Subcutaneous abdominal adipose tissue (tissue), 5 donors: ENCODE measurements at regions not wholly inside any gene's neighbourhood (a gene's known extent, or its start where the extent isn't known, plus 50 kb on each side); places are given as distances from the start of the nearest gene placed in this dataset.

Experiments
- H3K27ac ChIP-seq: one replicate; pipeline ENCODE4 v1.7.0; 2013; ENCODE audit warnings: low read depth, mild to moderate bottlenecking, inconsistent platforms, low read length, moderate library complexity
- H3K27me3 ChIP-seq, 5 donors: one replicate each; pipeline ENCODE4 v1.7.0; 2013; ENCODE audit warnings: low read length in 5 of 5, inconsistent platforms in 1 of 5; ENCODE audit not compliant: control insufficient read depth in 5 of 5, insufficient read depth in 4 of 5
- H3K36me3 ChIP-seq, 5 donors: one replicate each; pipeline ENCODE4 v1.7.0; 2013; ENCODE audit warnings: low read length in 5 of 5; ENCODE audit not compliant: control insufficient read depth in 5 of 5, insufficient read depth in 5 of 5
- H3K4me1 ChIP-seq, 5 donors: one replicate each; pipeline ENCODE4 v1.7.0; 2013; ENCODE audit warnings: low read length in 5 of 5, mild to moderate bottlenecking in 3 of 5, moderate library complexity in 1 of 5; ENCODE audit not compliant: control insufficient read depth in 5 of 5, insufficient read depth in 5 of 5
- H3K4me3 ChIP-seq, 5 donors: one replicate each; pipeline ENCODE4 v1.7.0; 2013; ENCODE audit warnings: low read length in 5 of 5, low read depth in 1 of 5
- H3K9ac ChIP-seq, 5 donors: one replicate each; pipeline ENCODE4 v1.7.0; 2013; ENCODE audit warnings: low read length in 5 of 5, mild to moderate bottlenecking in 4 of 5, moderate library complexity in 3 of 5
- H3K9me3 ChIP-seq, 5 donors: one replicate each; pipeline ENCODE4 v1.7.0; 2013; ENCODE audit warnings: low read length in 5 of 5; ENCODE audit not compliant: control insufficient read depth in 5 of 5
- donor health status: healthy.
- donor health status: healthy.
- donor health status: healthy.
- donor health status: healthy.
- donor health status: healthy.

GRCh38 chr16:64830653-64831052 is 291.2 kb downstream of the CDH11 start:
- Histone ChIP-seq H3K27me3 (no peaks in the 10 kb centered on the region), H3K9me3 (peaks cover 0 to 9% (median 3%) of the 10 kb centered on the region in 5 donors), H3K27ac (no peak overlapping the region), H3K9ac (no peak overlapping the region), H3K36me3 (no peaks in the 10 kb centered on the region), H3K4me3 (no peak overlapping the region), H3K4me1 (no peaks in the 10 kb centered on the region)

- no peak overlapping the region for H3K27ac ChIP-seq
These were observed 292.2 kb downstream of the CDH11 start for GRCh38 chr16:64829678-64830077.

GRCh38 chr16:64826374-64826773 is 295.5 kb downstream of the CDH11 start:
- Histone ChIP-seq H3K9ac (no peak overlapping the region), H3K4me1 (no peaks in the 10 kb centered on the region), H3K27me3 (no peaks in the 10 kb centered on the region), H3K9me3 (peaks cover 0 to 7% (median 4%) of the 10 kb centered on the region in 5 donors), H3K36me3 (no peaks in the 10 kb centered on the region), H3K4me3 (no peak overlapping the region), H3K27ac (no peak overlapping the region)

More at GRCh38 chr16:64829678-64830077, 292.2 kb downstream of the CDH11 start:
- Histone ChIP-seq H3K36me3 (no peaks in the 10 kb centered on the region), H3K4me3 (no peak overlapping the region), H3K4me1 (no peaks in the 10 kb centered on the region), H3K27me3 (no peaks in the 10 kb centered on the region), H3K9ac (no peak overlapping the region), H3K9me3 (peaks cover 0 to 9% (median 7%) of the 10 kb centered on the region in 5 donors)

DNA sequence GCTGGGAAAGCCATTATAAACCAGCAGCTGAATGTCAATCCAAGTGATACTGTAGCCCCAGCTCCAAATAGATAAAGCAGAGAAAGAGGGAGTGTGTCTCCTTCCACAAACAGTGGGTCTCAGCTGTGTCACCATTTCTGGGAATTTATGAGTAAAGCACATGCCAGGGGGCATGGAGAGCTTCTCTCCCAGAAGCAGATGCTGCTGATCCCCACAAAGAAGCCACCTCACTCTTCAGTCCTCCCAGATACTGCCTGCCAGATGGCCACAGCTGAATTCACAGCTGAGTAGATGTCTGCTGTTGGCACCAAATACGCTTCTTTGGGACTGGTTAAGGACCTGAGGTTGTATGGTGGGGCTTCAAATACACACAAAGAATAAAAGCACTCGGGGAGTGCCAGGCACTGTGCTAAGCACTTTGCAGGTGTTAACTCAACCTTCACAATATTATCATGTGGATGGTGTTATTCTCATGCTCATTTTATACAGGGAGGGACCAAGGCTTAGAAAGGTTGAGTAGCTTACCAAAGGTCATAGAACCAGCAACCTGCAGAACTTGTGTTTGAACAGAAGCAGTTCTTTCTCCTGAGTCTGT is 298.3 kb downstream of the CDH11 start:
- H3K27ac ChIP-seq: no peak overlapping the region
- H3K4me3 ChIP-seq: no peak overlapping the region
- H3K27me3 ChIP-seq: no peaks in the 10 kb centered on the region
- no peaks in the 10 kb centered on the region for H3K4me1 ChIP-seq
- H3K36me3 ChIP-seq: no peaks in the 10 kb centered on the region
- H3K9ac ChIP-seq: no peak overlapping the region
- peaks cover 0 to 7% (median 4%) of the 10 kb centered on the region in 5 donors for H3K9me3 ChIP-seq

DNA sequence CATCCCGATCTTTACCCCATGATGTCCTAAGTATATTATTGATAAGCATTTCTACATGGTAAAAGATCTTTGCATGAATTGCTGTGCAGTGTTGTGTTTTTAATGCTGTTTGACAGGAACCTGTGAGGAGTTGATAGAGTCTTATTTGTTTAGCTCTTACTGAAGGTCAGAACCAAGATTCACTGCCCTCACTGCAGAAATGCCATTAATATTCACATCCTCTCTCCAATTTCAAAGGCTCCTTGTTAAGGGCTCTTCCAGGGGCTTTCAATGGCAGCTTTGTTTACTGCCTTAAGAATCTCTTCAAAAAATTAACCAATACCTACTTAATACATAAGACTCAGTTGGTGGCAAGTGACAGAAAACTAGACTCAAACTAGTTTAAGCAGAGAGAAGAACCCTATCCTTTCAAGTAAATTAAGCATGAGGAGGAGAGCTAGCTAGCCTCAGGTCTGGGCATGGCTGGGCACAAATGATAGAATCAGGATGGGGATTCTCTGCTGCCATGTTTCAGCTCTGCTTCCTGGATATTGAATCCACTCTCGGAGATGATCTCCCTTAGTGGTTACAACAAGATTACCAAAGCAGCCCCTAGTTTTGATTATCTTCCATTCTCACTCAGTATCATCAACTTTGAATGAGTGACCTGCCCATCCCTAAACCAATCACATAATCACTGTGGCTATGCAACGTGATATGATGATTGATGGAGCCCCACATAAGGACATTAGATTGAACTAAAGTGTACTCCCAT is 311.8 kb downstream of the CDH11 start:
- no peak overlapping the region for H3K4me3 ChIP-seq
- no peaks in the 10 kb centered on the region for H3K36me3 ChIP-seq
- H3K27me3 ChIP-seq: no peaks in the 10 kb centered on the region
- H3K9me3 ChIP-seq: no peaks in the 10 kb centered on the region
- no peaks in the 10 kb centered on the region for H3K4me1 ChIP-seq
- H3K27ac ChIP-seq: no peak overlapping the region
- no peak overlapping the region for H3K9ac ChIP-seq

GRCh38 chr16:64808474-64808873 is 313.4 kb downstream of the CDH11 start:
- H3K9me3 ChIP-seq: no peaks in the 10 kb centered on the region
- H3K36me3 ChIP-seq: no peaks in the 10 kb centered on the region
- H3K4me1 ChIP-seq: no peaks in the 10 kb centered on the region
- no peak overlapping the region for H3K4me3 ChIP-seq
- H3K9ac ChIP-seq: no peak overlapping the region
- no peak overlapping the region for H3K27ac ChIP-seq
- H3K27me3 ChIP-seq: no peaks in the 10 kb centered on the region

DNA sequence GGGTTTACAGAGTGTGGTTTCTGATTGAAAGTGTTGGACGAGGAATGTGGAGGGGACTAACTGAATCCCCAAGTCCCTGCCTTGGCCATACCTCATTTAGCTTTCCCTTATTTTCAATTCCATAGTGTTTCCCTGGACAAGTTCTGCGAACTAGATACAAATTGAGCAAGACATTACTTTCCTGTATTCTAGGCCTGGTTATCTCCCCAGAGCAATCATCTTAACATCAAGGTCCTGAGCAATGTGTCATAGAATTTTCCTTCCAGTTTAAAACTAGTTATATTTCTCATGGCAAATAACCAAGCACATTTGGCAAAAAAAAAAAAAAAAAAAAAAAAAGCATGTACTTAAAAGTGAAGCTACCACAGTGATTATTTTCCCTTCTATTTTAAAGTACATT is 330.1 kb downstream of the CDH11 start:
- no peaks in the 10 kb centered on the region for H3K9me3 ChIP-seq
- H3K36me3 ChIP-seq: no peaks in the 10 kb centered on the region
- H3K27me3 ChIP-seq: no peaks in the 10 kb centered on the region
- no peak overlapping the region for H3K27ac ChIP-seq
- no peaks in the 10 kb centered on the region for H3K4me1 ChIP-seq
- no peak overlapping the region for H3K4me3 ChIP-seq
- H3K9ac ChIP-seq: no peak overlapping the region

DNA sequence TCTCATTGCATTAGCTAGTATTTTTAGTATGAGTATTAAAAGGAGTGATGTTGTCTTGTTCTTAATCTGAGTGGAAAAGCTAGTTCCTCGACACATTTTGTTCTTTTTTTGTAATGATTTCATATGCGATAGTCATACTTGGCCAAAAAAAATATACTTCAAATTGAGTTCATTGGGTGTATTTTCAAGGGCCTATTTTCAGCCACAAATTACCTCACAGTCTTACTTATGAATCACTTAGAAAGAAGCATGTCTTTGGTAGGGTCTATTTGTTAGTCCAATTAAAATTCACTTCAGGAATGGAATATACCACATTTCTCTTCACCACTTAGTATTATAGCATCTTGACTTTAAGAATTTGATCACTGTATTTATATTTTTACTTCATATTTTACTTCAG is 337.2 kb downstream of the CDH11 start:
- Histone ChIP-seq H3K27ac (no peak overlapping the region), H3K4me3 (no peak overlapping the region), H3K9ac (no peak overlapping the region), H3K36me3 (no peaks in the 10 kb centered on the region), H3K27me3 (no peaks in the 10 kb centered on the region), H3K4me1 (no peaks in the 10 kb centered on the region), H3K9me3 (no peaks in the 10 kb centered on the region)

GRCh38 chr16:64782484-64782883 is 339.4 kb downstream of the CDH11 start:
- no peaks in the 10 kb centered on the region for H3K4me1 ChIP-seq
- H3K27ac ChIP-seq: no peak overlapping the region
- no peaks in the 10 kb centered on the region for H3K36me3 ChIP-seq
- H3K4me3 ChIP-seq: no peak overlapping the region
- H3K27me3 ChIP-seq: no peaks in the 10 kb centered on the region
- peaks cover 0 to 2% (median 0%) of the 10 kb centered on the region in 5 donors for H3K9me3 ChIP-seq
- H3K9ac ChIP-seq: no peak overlapping the region

DNA sequence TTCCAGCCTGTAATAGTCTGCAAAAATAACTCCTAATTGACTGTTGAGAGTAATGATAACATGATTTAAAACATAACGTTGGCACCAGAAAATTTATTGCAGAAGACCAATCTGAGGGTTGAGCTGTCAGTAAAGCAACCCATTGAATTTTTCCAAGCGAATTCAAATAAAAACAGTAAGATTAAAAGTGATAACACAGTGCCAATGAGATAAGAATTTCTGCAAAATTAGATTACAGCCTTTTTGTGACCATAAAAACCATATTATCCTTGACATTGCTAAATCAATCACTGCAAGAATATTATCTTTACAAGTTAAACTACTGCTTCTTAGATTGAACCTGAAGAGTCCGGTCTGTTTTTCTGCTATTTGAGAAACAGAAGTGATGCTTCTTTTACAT is 341.4 kb downstream of the CDH11 start:
- no peak overlapping the region for H3K9ac ChIP-seq
- peaks cover 0 to 6% (median 0%) of the 10 kb centered on the region in 5 donors for H3K9me3 ChIP-seq
- H3K4me1 ChIP-seq: no peaks in the 10 kb centered on the region
- no peak overlapping the region for H3K4me3 ChIP-seq
- H3K36me3 ChIP-seq: no peaks in the 10 kb centered on the region
- no peak overlapping the region for H3K27ac ChIP-seq
- H3K27me3 ChIP-seq: no peaks in the 10 kb centered on the region
